OCI-LY1 (cell line): ENCODE measurements at regions not wholly inside any gene's neighbourhood (a gene's known extent, or its start where the extent isn't known, plus 50 kb on each side); places are given as distances from the start of the nearest gene placed in this dataset.

Experiments used
- EZH2 ChIP-seq: fragments of 200-600 bp; sonication (generic), shearing (Covaris generic); IDR thresholded peaks from 2 replicates; pipeline ENCODE4 v1.8.0; 2017; ENCODE audit warnings: borderline replicate concordance, mixed run types, mild to moderate bottlenecking, antibody characterized with exemption, low read length, moderate library complexity, mixed read lengths
- TF ChIP-seq, protein P1 (sequence below): fragments of 200-600 bp; sonication (generic), shearing (Covaris generic); IDR thresholded peaks from 2 replicates; pipeline ENCODE4 v1.5.1; 2017; ENCODE audit warnings: mild to moderate bottlenecking, antibody characterized with exemption, low read length, moderate library complexity, mixed read lengths

DNA sequence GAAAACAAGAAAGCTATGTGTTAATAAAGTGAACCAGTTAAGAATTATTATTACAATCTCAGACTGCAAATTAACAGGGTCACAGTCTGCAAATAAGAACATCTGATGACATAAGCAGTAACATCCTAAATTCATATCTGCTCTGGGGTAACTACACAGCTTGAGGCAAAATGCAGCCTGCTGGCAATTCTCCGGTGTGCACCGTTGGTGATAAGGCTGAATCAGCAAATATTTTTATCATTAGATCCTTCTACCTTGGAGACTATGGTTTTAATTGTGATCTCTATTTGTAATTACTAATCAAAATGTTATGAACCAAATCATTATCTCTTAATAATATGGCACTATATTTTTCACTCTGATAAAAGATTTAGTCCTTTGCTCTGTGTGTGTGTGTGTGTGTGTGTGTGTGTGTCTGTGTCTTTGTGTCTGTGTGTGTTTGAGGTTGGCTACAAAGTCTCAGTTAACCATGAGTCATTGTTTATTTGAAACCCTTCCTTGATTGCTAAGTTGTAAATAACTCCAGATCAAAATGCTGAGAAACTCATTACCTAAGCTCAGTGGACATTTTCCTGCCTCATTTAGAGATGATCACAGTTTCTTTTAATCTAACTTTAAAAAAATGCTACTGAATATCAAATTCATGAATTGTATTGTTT lies 442.6 kb downstream of the GXYLT1 start:
- TF ChIP-seq, protein P1, sequence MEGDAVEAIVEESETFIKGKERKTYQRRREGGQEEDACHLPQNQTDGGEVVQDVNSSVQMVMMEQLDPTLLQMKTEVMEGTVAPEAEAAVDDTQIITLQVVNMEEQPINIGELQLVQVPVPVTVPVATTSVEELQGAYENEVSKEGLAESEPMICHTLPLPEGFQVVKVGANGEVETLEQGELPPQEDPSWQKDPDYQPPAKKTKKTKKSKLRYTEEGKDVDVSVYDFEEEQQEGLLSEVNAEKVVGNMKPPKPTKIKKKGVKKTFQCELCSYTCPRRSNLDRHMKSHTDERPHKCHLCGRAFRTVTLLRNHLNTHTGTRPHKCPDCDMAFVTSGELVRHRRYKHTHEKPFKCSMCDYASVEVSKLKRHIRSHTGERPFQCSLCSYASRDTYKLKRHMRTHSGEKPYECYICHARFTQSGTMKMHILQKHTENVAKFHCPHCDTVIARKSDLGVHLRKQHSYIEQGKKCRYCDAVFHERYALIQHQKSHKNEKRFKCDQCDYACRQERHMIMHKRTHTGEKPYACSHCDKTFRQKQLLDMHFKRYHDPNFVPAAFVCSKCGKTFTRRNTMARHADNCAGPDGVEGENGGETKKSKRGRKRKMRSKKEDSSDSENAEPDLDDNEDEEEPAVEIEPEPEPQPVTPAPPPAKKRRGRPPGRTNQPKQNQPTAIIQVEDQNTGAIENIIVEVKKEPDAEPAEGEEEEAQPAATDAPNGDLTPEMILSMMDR = no peak
- TF ChIP-seq EZH2 = no peak
